ENCODE measurements at regions not wholly inside any gene's neighbourhood (a gene's known extent, or its start where the extent isn't known, plus 50 kb on each side); places are given as distances from the start of the nearest gene placed in this dataset.

- H3K27ac Mint-ChIP-seq: no peak overlapping the region
- ChIA-PET CTCF (no interaction called here), POLR2A (no interaction called here)
- H3K36me3 Mint-ChIP-seq (ENCODE audit: low read depth): no peaks in the 10 kb centered on the region
- peaks cover 2% of the 10 kb centered on the region for H3K4me1 Mint-ChIP-seq
- no peaks in the 10 kb centered on the region for H3K9me3 Mint-ChIP-seq
- H3K4me3 Mint-ChIP-seq: no peak overlapping the region
- DNase-seq: no peak
- peaks cover 37% of the 10 kb centered on the region for H3K27me3 Mint-ChIP-seq
These were observed 63.0 kb upstream of the VRK1 start for GRCh38 chr14:96734076-96734622.

- H3K27me3 Mint-ChIP-seq: peaks cover 48% of the 10 kb centered on the region
- CTCF ChIA-PET: interaction anchor here (1.5 kb wide), 1 partner anchor 37 kb away, joined by 3 read pairs; no protein-coding TSS in a partner anchor
- no peaks in the 10 kb centered on the region for H3K36me3 Mint-ChIP-seq (ENCODE audit: low read depth)
- H3K9me3 Mint-ChIP-seq: no peaks in the 10 kb centered on the region
- peaks cover 2% of the 10 kb centered on the region for H3K4me1 Mint-ChIP-seq
- no peak overlapping the region for H3K27ac Mint-ChIP-seq
- H3K4me3 Mint-ChIP-seq: no peak overlapping the region
- POLR2A ChIA-PET: no interaction called here
- DNase-seq: no peak
These were observed 61.7 kb upstream of the VRK1 start for GRCh38 chr14:96735526-96735925.

- POLR2A ChIA-PET: no interaction called here
- H3K4me1 Mint-ChIP-seq: peaks cover 7% of the 10 kb centered on the region
- DNase-seq: no peak
- no peaks in the 10 kb centered on the region for H3K9me3 Mint-ChIP-seq
- no peaks in the 10 kb centered on the region for H3K36me3 Mint-ChIP-seq (ENCODE audit: low read depth)
- H3K27ac Mint-ChIP-seq: no peak overlapping the region
- no peak overlapping the region for H3K4me3 Mint-ChIP-seq
- CTCF ChIA-PET: interaction anchor here (1.5 kb wide), 1 partner anchor 38 kb away, joined by 3 read pairs; no protein-coding TSS in a partner anchor
- peaks cover 55% of the 10 kb centered on the region for H3K27me3 Mint-ChIP-seq
These were observed 60.7 kb upstream of the VRK1 start for GRCh38 chr14:96736439-96736838.

- ChIA-PET CTCF (no interaction called here), POLR2A (interaction anchor here (0.7 kb wide), 1 partner anchor 27 kb away, joined by 3 read pairs; no protein-coding TSS in a partner anchor)
- peaks cover 63% of the 10 kb centered on the region for H3K27me3 Mint-ChIP-seq
These were observed 59.3 kb upstream of the VRK1 start for GRCh38 chr14:96737881-96738280.

GRCh38 chr14:96739200-96739910 is 57.8 kb upstream of the VRK1 start:
- CTCF ChIA-PET: interaction anchor here (0.6 to 3.1 kb wide), 5 partner anchors 17 to 1312 kb away, joined by 3 to 13 read pairs (median 4); no protein-coding TSS in a partner anchor
- H3K27me3 Mint-ChIP-seq: peaks cover 65% of the 10 kb centered on the region

More at GRCh38 chr14:96737881-96738280, 59.3 kb upstream of the VRK1 start:
- no peaks in the 10 kb centered on the region for H3K36me3 Mint-ChIP-seq (ENCODE audit: low read depth)
- no peaks in the 10 kb centered on the region for H3K9me3 Mint-ChIP-seq
- no peak for DNase-seq
- H3K4me1 Mint-ChIP-seq: peaks cover 10% of the 10 kb centered on the region
- H3K4me3 Mint-ChIP-seq: no peak overlapping the region
- H3K27ac Mint-ChIP-seq: no peak overlapping the region

GRCh38 chr14:96741151-96741977 is 55.8 kb upstream of the VRK1 start:
- DNase-seq: peak; percentile 74
- H3K4me3 Mint-ChIP-seq: peak overlapping the region; percentile 47
- H3K27ac Mint-ChIP-seq: no peak overlapping the region
- H3K36me3 Mint-ChIP-seq (ENCODE audit: low read depth): no peaks in the 10 kb centered on the region
- peaks cover 67% of the 10 kb centered on the region for H3K27me3 Mint-ChIP-seq
- no peaks in the 10 kb centered on the region for H3K9me3 Mint-ChIP-seq
- POLR2A ChIA-PET: no interaction called here
- CTCF ChIA-PET: interaction anchor here (0.6 to 3.1 kb wide), 22 partner anchors 9 to 441 kb away, joined by 3 to 18 read pairs (median 4); no protein-coding TSS in a partner anchor
- H3K4me1 Mint-ChIP-seq: peaks cover 10% of the 10 kb centered on the region

More at GRCh38 chr14:96739200-96739910, 57.8 kb upstream of the VRK1 start:
- H3K4me3 Mint-ChIP-seq: no peak overlapping the region
- H3K9me3 Mint-ChIP-seq: no peaks in the 10 kb centered on the region
- no peak overlapping the region for H3K27ac Mint-ChIP-seq
- DNase-seq: no peak
- H3K36me3 Mint-ChIP-seq (ENCODE audit: low read depth): no peaks in the 10 kb centered on the region
- POLR2A ChIA-PET: interaction anchor here (0.6 kb wide), 1 partner anchor 22 kb away, joined by 3 read pairs; no protein-coding TSS in a partner anchor
- peaks cover 10% of the 10 kb centered on the region for H3K4me1 Mint-ChIP-seq

- no peak overlapping the region for H3K27ac Mint-ChIP-seq
- peaks cover 8% of the 10 kb centered on the region for H3K4me1 Mint-ChIP-seq
- CTCF ChIA-PET: interaction anchor here (1.0 kb wide), 1 partner anchor 171 kb away, joined by 3 read pairs; no protein-coding TSS in a partner anchor
- H3K27me3 Mint-ChIP-seq: peaks cover 48% of the 10 kb centered on the region
- no peak overlapping the region for H3K4me3 Mint-ChIP-seq
- no peaks in the 10 kb centered on the region for H3K9me3 Mint-ChIP-seq
- POLR2A ChIA-PET: no interaction called here
- no peak for DNase-seq
- no peaks in the 10 kb centered on the region for H3K36me3 Mint-ChIP-seq (ENCODE audit: low read depth)
These were observed 52.9 kb upstream of the VRK1 start for GRCh38 chr14:96744262-96744661.

GRCh38 chr14:96745500-96746051 is 51.6 kb upstream of the VRK1 start:
- ChIA-PET CTCF (no interaction called here), POLR2A (no interaction called here)
- Mint-ChIP-seq H3K4me3 (no peak overlapping the region), H3K27me3 (peaks cover 38% of the 10 kb centered on the region), H3K9me3 (no peaks in the 10 kb centered on the region), H3K27ac (no peak overlapping the region), H3K4me1 (peaks cover 8% of the 10 kb centered on the region), H3K36me3 (ENCODE audit: low read depth) (no peaks in the 10 kb centered on the region)
- no peak for DNase-seq

- DNase-seq: no peak
- peaks cover 5% of the 10 kb centered on the region for H3K4me1 Mint-ChIP-seq
These were observed 51.1 kb upstream of the VRK1 start for GRCh38 chr14:96746101-96746500.

GRCh38 chr14:96747006-96747405 is 50.2 kb upstream of the VRK1 start:
- CTCF ChIA-PET: no interaction called here
- POLR2A ChIA-PET: no interaction called here
- Mint-ChIP-seq H3K4me3 (no peak overlapping the region), H3K27me3 (peaks cover 28% of the 10 kb centered on the region), H3K4me1 (peaks cover under 1% of the 10 kb centered on the region), H3K27ac (no peak overlapping the region), H3K36me3 (ENCODE audit: low read depth) (no peaks in the 10 kb centered on the region), H3K9me3 (no peaks in the 10 kb centered on the region)
- DNase-seq: no peak

More at GRCh38 chr14:96746101-96746500, 51.1 kb upstream of the VRK1 start:
- Mint-ChIP-seq H3K27ac (no peak overlapping the region), H3K27me3 (peaks cover 33% of the 10 kb centered on the region), H3K36me3 (ENCODE audit: low read depth) (no peaks in the 10 kb centered on the region), H3K4me3 (no peak overlapping the region), H3K9me3 (no peaks in the 10 kb centered on the region)
- CTCF ChIA-PET: no interaction called here
- POLR2A ChIA-PET: no interaction called here

Data from activated CD4-positive, alpha-beta memory T cell treated with anti-CD3 and anti-CD28 coated beads, Interleukin-2, amount 10 ng/mL, durations not matched to agents 7 days and 5 days (primary cell).